T-cell (primary cell): ENCODE measurements at regions not wholly inside any gene's neighbourhood (a gene's known extent, or its start where the extent isn't known, plus 50 kb on each side); places are given as distances from the start of the nearest gene placed in this dataset.

Experiments
- ATAC-seq, 4 experiments: fragments of 200-7000 bp in 3 of 4; fragments of 150-1000 bp in 1 of 4; cut with Tn5 transposase; replicated peaks in 1 of 4; 1 replicate in 3 of 4; 2 replicates in 1 of 4; pipeline ENCODE4 v1.10.0; 2021; ENCODE audit warnings: moderate library complexity in 3 of 4, mild to moderate bottlenecking in 2 of 4, moderate number of reproducible peaks in 1 of 4
- CTCF ChIA-PET, 2 donors: fragments of 300-600 bp; sonication (Branson Sonifier 250); formaldehyde crosslinking; loops; one replicate each; lab custom pipeline; 2022; ENCODE audit warnings: antibody characterized with exemption in 2 of 2; lab: Charles Lee
- POLR2A ChIA-PET, 2 donors: fragments of 300-600 bp; sonication (Branson Sonifier 250); formaldehyde crosslinking; loops; one replicate each; lab custom pipeline; 2022; ENCODE audit warnings: antibody characterized with exemption in 2 of 2; lab: Charles Lee
- DNase-seq, 35 experiments: peaks; one replicate each; pipeline versions ENCODE4 v3.0.0 to v3.0.0-alpha.2; 2013 to 2023
- H3K27ac ChIP-seq: one replicate; pipeline ENCODE4 v1.5.1; 2013; ENCODE audit warnings: low read length
- H3K27me3 ChIP-seq, 2 experiments: replicated peaks in 1 of 2; 1 replicate in 1 of 2; 2 replicates in 1 of 2; pipeline versions ENCODE4 v1.6.1 to v1.7.0; 2013; ENCODE audit warnings: low read length in 1 of 2, mixed read lengths in 1 of 2; ENCODE audit not compliant: control insufficient read depth in 2 of 2, insufficient read depth in 2 of 2; ENCODE audit errors: extremely low read depth in 1 of 2
- H3K36me3 ChIP-seq, 2 donors: 1 replicate in 1 of 2; 2 replicates in 1 of 2; pipeline versions ENCODE4 v1.6.1 to v1.7.0; 2013; ENCODE audit warnings: low read length in 1 of 2; ENCODE audit not compliant: control insufficient read depth in 2 of 2, insufficient read depth in 1 of 2; ENCODE audit errors: extremely low read depth in 1 of 2
- H3K4me1 ChIP-seq, 2 experiments: 1 replicate in 1 of 2; 2 replicates in 1 of 2; pipeline versions ENCODE4 v1.6.1 to v1.7.0; 2013; ENCODE audit warnings: low read length in 2 of 2, mixed read lengths in 1 of 2; ENCODE audit not compliant: insufficient read depth in 2 of 2, control insufficient read depth in 1 of 2; ENCODE audit errors: extremely low read depth in 1 of 2
- H3K4me3 ChIP-seq, 2 donors: 1 replicate in 1 of 2; 2 replicates in 1 of 2; pipeline versions ENCODE4 v1.5.1 to v1.7.0; 2013; ENCODE audit warnings: mild to moderate bottlenecking in 2 of 2, low read length in 1 of 2, moderate library complexity in 1 of 2; ENCODE audit not compliant: control insufficient read depth in 1 of 2; ENCODE audit errors: extremely low read depth in 1 of 2
- H3K9me3 ChIP-seq: 2 replicates; pipeline ENCODE4 v1.7.0; 2013
- H3K27ac Mint-ChIP-seq, 2 donors: one replicate each; pipeline ENCODE4 v1.8.0; 2020 to 2021; ENCODE audit warnings: mild to moderate bottlenecking in 2 of 2, mixed read lengths in 2 of 2
- H3K27me3 Mint-ChIP-seq, 2 donors: one replicate each; pipeline ENCODE4 v1.8.0; 2021 to 2022; ENCODE audit warnings: mixed read lengths in 2 of 2
- H3K36me3 Mint-ChIP-seq: one replicate; pipeline ENCODE4 v1.8.0; 2021; ENCODE audit warnings: mixed read lengths
- H3K4me1 Mint-ChIP-seq, 3 donors: one replicate each; pipeline ENCODE4 v1.8.0; 2020 to 2022; ENCODE audit warnings: mixed read lengths in 3 of 3, mild to moderate bottlenecking in 1 of 3
- H3K4me3 Mint-ChIP-seq, 3 donors: one replicate each; pipeline ENCODE4 v1.8.0; 2020 to 2022; ENCODE audit warnings: mild to moderate bottlenecking in 3 of 3, mixed read lengths in 3 of 3, moderate library complexity in 3 of 3
- H3K9me3 Mint-ChIP-seq, 3 donors: one replicate each; pipeline ENCODE4 v1.8.0; 2020 to 2022; ENCODE audit warnings: mixed read lengths in 3 of 3
- WGBS: methylation state at CpG from one replicate; pipeline ENCODE4 v1.1.5; 2013; ENCODE audit warnings: missing lambda C conversion rate; ENCODE audit not compliant: insufficient coverage; 5-methylcytosine and 5-hydroxymethylcytosine counted together

DNA sequence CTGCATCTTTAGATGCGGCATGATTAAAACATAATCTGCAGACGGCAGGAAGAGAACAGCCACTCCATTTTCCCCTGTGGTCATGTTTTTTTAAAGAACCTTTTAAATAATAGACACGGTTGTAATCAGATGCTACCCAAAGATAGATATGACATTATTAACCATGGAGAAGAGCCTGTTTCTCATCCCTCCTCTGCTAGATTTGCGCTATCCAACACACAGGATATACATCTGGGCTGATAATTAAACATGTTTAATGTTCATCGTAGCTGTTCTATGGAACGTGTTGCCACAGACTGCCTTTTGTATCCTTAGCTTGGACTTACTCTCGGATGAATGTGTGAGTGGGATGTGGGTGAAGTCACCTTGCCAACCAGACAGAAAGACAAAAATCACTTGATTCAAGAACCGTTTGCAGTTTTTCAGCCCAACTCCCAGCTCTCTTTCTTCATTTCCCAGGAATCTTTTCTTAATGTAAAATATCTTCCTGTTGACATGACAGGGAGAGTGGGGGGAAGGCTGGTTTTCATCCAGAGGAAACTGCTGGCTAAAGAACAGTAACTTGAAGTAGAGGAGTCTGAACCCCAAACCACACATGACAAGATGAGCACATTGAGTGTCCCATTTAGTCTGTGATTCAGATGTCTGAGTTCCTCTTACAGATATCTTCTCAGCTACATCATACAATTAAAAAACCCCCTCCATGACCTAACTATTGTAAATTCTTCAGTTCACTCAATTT, 118.6 kb upstream of the PRICKLE2 start:
- H3K4me1 Mint-ChIP-seq = no peaks in the 10 kb centered on the region
- H3K4me1 ChIP-seq = no peaks in the 10 kb centered on the region
- no peaks in the 10 kb centered on the region for H3K9me3 ChIP-seq
- no peaks in the 10 kb centered on the region for H3K27me3 ChIP-seq
- no peak for DNase-seq
- H3K36me3 Mint-ChIP-seq = no peaks in the 10 kb centered on the region
- no peak overlapping the region for H3K27ac Mint-ChIP-seq
- 100% methylated on average over 1 of the region's 8 CpGs for WGBS
- no peak overlapping the region for H3K4me3 Mint-ChIP-seq
- ATAC-seq = no peak
- peaks cover 0 to 5% (median 4%) of the 10 kb centered on the region in 3 donors for H3K9me3 Mint-ChIP-seq
- H3K27me3 Mint-ChIP-seq = peaks cover 9 to 25% of the 10 kb centered on the region in 2 donors
- ChIA-PET POLR2A (no interaction called here), CTCF (no interaction called here)
- H3K36me3 ChIP-seq = no peaks in the 10 kb centered on the region
- no peak overlapping the region for H3K4me3 ChIP-seq
- H3K27ac ChIP-seq = no peak overlapping the region

DNA sequence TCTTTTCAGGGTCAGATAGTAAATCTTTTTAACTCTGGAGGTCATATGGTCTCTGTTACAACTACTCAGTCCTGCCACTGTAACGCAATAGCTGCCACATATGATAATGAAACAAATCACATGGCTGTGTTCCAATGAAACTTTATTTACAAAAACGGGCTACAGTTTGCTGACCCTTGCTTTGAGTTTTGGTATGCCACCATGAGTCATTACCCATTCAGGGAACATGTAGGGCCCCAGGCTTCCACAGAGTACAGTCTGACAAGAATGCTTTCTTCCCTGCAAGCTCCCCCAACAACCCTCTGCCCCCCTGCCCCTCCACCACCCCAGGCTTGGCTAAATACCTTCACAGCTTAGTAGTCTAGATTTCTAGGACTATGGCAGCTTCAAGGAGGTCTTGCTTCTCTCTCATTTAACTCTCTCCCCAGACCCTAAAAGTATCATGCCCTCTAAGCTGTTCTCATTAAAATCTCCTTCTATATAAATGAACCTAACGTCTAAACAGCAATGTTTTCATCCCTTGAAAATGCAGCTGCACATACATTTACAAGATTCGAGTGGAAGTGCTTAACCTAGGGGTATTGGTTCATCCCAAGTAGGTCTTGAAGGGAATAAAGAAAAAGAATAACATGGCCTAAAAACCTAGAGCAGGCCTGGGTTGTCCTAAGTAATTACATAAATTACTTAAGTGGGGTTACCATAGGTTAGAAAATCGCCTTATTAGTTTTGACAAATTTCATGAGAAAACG, 117.8 kb upstream of the PRICKLE2 start:
- H3K9me3 Mint-ChIP-seq = peaks cover 0 to 6% (median 6%) of the 10 kb centered on the region in 3 donors
- Histone ChIP-seq H3K36me3 (no peaks in the 10 kb centered on the region), H3K9me3 (no peaks in the 10 kb centered on the region), H3K4me1 (no peaks in the 10 kb centered on the region), H3K27me3 (no peaks in the 10 kb centered on the region), H3K4me3 (no peak overlapping the region), H3K27ac (no peak overlapping the region)
- WGBS = 85% methylated on average over 3 of the region's 6 CpGs
- no peaks in the 10 kb centered on the region for H3K36me3 Mint-ChIP-seq
- peaks cover 6 to 24% of the 10 kb centered on the region in 2 donors for H3K27me3 Mint-ChIP-seq
- ChIA-PET CTCF (no interaction called here), POLR2A (no interaction called here)
- ATAC-seq (no peak), DNase-seq (no peak)
- H3K4me3 Mint-ChIP-seq = no peak overlapping the region
- no peak overlapping the region for H3K27ac Mint-ChIP-seq
- H3K4me1 Mint-ChIP-seq = no peaks in the 10 kb centered on the region

- no peak for ATAC-seq
- H3K4me1 Mint-ChIP-seq = no peaks in the 10 kb centered on the region
Observed at GRCh38 chr3:64341296-64341695, 116.0 kb upstream of the PRICKLE2 start.

GRCh38 chr3:64340641-64341101, 115.4 kb upstream of the PRICKLE2 start:
- POLR2A ChIA-PET = no interaction called here
- Mint-ChIP-seq H3K4me1 (no peaks in the 10 kb centered on the region), H3K27me3 (peaks cover 2 to 20% of the 10 kb centered on the region in 2 donors), H3K36me3 (no peaks in the 10 kb centered on the region), H3K9me3 (peaks cover 0 to 6% (median 6%) of the 10 kb centered on the region in 3 donors), H3K27ac (no peak overlapping the region), H3K4me3 (no peak overlapping the region)
- no peak for DNase-seq
- H3K4me1 ChIP-seq = no peaks in the 10 kb centered on the region
- WGBS = 86% methylated on average over 6 of the region's 11 CpGs
- no peak for ATAC-seq
- no peak overlapping the region for H3K27ac ChIP-seq
- H3K4me3 ChIP-seq = no peak overlapping the region
- no peaks in the 10 kb centered on the region for H3K27me3 ChIP-seq
- H3K9me3 ChIP-seq = no peaks in the 10 kb centered on the region
- CTCF ChIA-PET = no interaction called here
- H3K36me3 ChIP-seq = no peaks in the 10 kb centered on the region

More at GRCh38 chr3:64341296-64341695, 116.0 kb upstream of the PRICKLE2 start:
- Mint-ChIP-seq H3K27me3 (peaks cover 5 to 20% of the 10 kb centered on the region in 2 donors), H3K4me3 (no peak overlapping the region), H3K9me3 (peaks cover 0 to 6% (median 6%) of the 10 kb centered on the region in 3 donors), H3K36me3 (no peaks in the 10 kb centered on the region), H3K27ac (no peak overlapping the region)
- 100% methylated on average over 1 of the region's 1 CpG for WGBS
- CTCF ChIA-PET = no interaction called here
- H3K27ac ChIP-seq = no peak overlapping the region
- POLR2A ChIA-PET = no interaction called here
- no peak for DNase-seq
- H3K36me3 ChIP-seq = no peaks in the 10 kb centered on the region
- H3K27me3 ChIP-seq = no peaks in the 10 kb centered on the region
- no peaks in the 10 kb centered on the region for H3K9me3 ChIP-seq
- no peak overlapping the region for H3K4me3 ChIP-seq
- no peaks in the 10 kb centered on the region for H3K4me1 ChIP-seq

GRCh38 chr3:64336488-64336887, 111.2 kb upstream of the PRICKLE2 start:
- WGBS = no CpG with 5 or more reads among the region's 3 CpGs
- Mint-ChIP-seq H3K4me3 (no peak overlapping the region), H3K4me1 (no peaks in the 10 kb centered on the region), H3K27me3 (peaks cover 0 to 13% of the 10 kb centered on the region in 2 donors), H3K9me3 (peaks cover 0 to 6% (median 6%) of the 10 kb centered on the region in 3 donors), H3K27ac (no peak overlapping the region), H3K36me3 (no peaks in the 10 kb centered on the region)
- no peaks in the 10 kb centered on the region for H3K4me1 ChIP-seq
- H3K9me3 ChIP-seq = no peaks in the 10 kb centered on the region
- no peak overlapping the region for H3K4me3 ChIP-seq
- POLR2A ChIA-PET = no interaction called here
- CTCF ChIA-PET = no interaction called here
- H3K27me3 ChIP-seq = no peaks in the 10 kb centered on the region
- H3K27ac ChIP-seq = no peak overlapping the region
- DNase-seq (no peak), ATAC-seq (no peak)
- no peaks in the 10 kb centered on the region for H3K36me3 ChIP-seq

- no peak overlapping the region for H3K4me3 Mint-ChIP-seq
- no peaks in the 10 kb centered on the region for H3K36me3 Mint-ChIP-seq
- DNase-seq (no peak), ATAC-seq (no peak)
- H3K4me3 ChIP-seq = no peak overlapping the region
- no peaks in the 10 kb centered on the region for H3K36me3 ChIP-seq
- no peaks in the 10 kb centered on the region for H3K9me3 Mint-ChIP-seq
- POLR2A ChIA-PET = no interaction called here
- H3K4me1 Mint-ChIP-seq = no peaks in the 10 kb centered on the region
- no peak overlapping the region for H3K27ac Mint-ChIP-seq
- no peak overlapping the region for H3K27ac ChIP-seq
- peaks cover 0 to 20% of the 10 kb centered on the region in 2 donors for H3K27me3 Mint-ChIP-seq
- H3K4me1 ChIP-seq = no peaks in the 10 kb centered on the region
- no peaks in the 10 kb centered on the region for H3K27me3 ChIP-seq
- CTCF ChIA-PET = no interaction called here
- no peaks in the 10 kb centered on the region for H3K9me3 ChIP-seq
- 56% methylated on average over 3 of the region's 9 CpGs for WGBS
Observed at GRCh38 chr3:64332459-64333350, 107.4 kb upstream of the PRICKLE2 start.
